ENCODE measurements at regions not wholly inside any gene's neighbourhood (a gene's known extent, or its start where the extent isn't known, plus 50 kb on each side); places are given as distances from the start of the nearest gene placed in this dataset.

GRCh38 chr3:177942911-177943310, 593.3 kb upstream of the KCNMB2 start:
- no peak for TF ChIP-seq CTCF (IDR thresholded peaks at IDR 0.05; ENCODE audit: low read depth, low read length, poor library complexity, severe bottlenecking)
- TF ChIP-seq EZH2phosphoT487 (IDR thresholded peaks at IDR 0.05; ENCODE audit: borderline replicate concordance, low read length), result no peak
